B cell (primary cell): ENCODE measurements at regions not wholly inside any gene's neighbourhood (a gene's known extent, or its start where the extent isn't known, plus 50 kb on each side); places are given as distances from the start of the nearest gene placed in this dataset.

Experiments
- ATAC-seq: fragments of 200-7000 bp; cut with Tn5 transposase; one replicate; pipeline ENCODE4 v1.10.0; 2021; ENCODE audit warnings: low read depth, mild to moderate bottlenecking, moderate number of reproducible peaks, moderate library complexity
- CTCF ChIA-PET: fragments of 350-600 bp; sonication (Branson Sonifier 250); formaldehyde crosslinking; loops from one replicate; lab custom pipeline; 2021; ENCODE audit warnings: antibody characterized with exemption, inconsistent platforms; lab: Charles Lee
- POLR2A ChIA-PET: fragments of 350-600 bp; sonication (Branson Sonifier 250); formaldehyde crosslinking; loops from one replicate; lab custom pipeline; 2021; ENCODE audit warnings: antibody characterized with exemption; lab: Charles Lee
- DNase-seq: peaks from one replicate; pipeline ENCODE4 v3.0.0; 2013
- H2AFZ ChIP-seq: 2 replicates; pipeline ENCODE4 v1.6.1; 2012; ENCODE audit warnings: mild to moderate bottlenecking, low read depth, low read length; ENCODE audit not compliant: insufficient read depth, poor library complexity, severe bottlenecking
- H3K27ac ChIP-seq, 2 donors: 1 replicate in 1 of 2; 2 replicates in 1 of 2; pipeline ENCODE4 v1.5.1; 2012 to 2013; ENCODE audit warnings: low read length in 2 of 2, mild to moderate bottlenecking in 2 of 2, moderate library complexity in 1 of 2
- H3K27me3 ChIP-seq, 4 experiments: fragments of 200-600 bp in 1 of 4; sonication (generic) in 1 of 4; replicated peaks in 1 of 4; 1 replicate in 2 of 4; 2 replicates in 2 of 4; pipeline versions ENCODE4 v1.6.1 to v1.7.0; 2013 to 2016; ENCODE audit warnings: low read length in 3 of 4, mild to moderate bottlenecking in 2 of 4, mixed read lengths in 1 of 4, moderate library complexity in 1 of 4; ENCODE audit not compliant: insufficient read depth in 4 of 4, control insufficient read depth in 3 of 4; ENCODE audit errors: control extremely low read depth in 1 of 4
- H3K36me3 ChIP-seq, 2 experiments: replicated peaks in 1 of 2; 1 replicate in 1 of 2; 2 replicates in 1 of 2; pipeline versions ENCODE4 v1.6.1 to v1.7.1; 2013; ENCODE audit warnings: low read length in 1 of 2; ENCODE audit not compliant: insufficient read depth in 2 of 2, control insufficient read depth in 1 of 2; ENCODE audit errors: control extremely low read depth in 1 of 2, extremely low read depth in 1 of 2
- H3K4me1 ChIP-seq, 2 donors: fragments of 200-600 bp in 1 of 2; sonication (generic) in 1 of 2; 1 replicate in 1 of 2; 2 replicates in 1 of 2; pipeline versions ENCODE4 v1.5.1 to v1.6.1; 2013 to 2017; ENCODE audit warnings: low read length in 2 of 2; ENCODE audit not compliant: control insufficient read depth in 2 of 2, insufficient read depth in 2 of 2
- H3K4me2 ChIP-seq: replicated peaks from 2 replicates; pipeline ENCODE3; 2012; ENCODE audit warnings: mild to moderate bottlenecking, low read depth, low read length; ENCODE audit not compliant: poor library complexity, severe bottlenecking
- H3K4me3 ChIP-seq, 5 experiments: fragments of 200-600 bp in 1 of 5; sonication (generic) in 1 of 5; 1 replicate in 3 of 5; 2 replicates in 2 of 5; pipeline versions ENCODE4 v1.5.1 to v1.7.0; 2011 to 2016; ENCODE audit warnings: low read length in 4 of 5, mild to moderate bottlenecking in 4 of 5, low read depth in 2 of 5, control low read depth in 1 of 5, moderate library complexity in 1 of 5; ENCODE audit not compliant: insufficient read depth in 1 of 5; ENCODE audit errors: control extremely low read depth in 1 of 5, extremely low read depth in 1 of 5
- H3K79me2 ChIP-seq: fragments of 200-600 bp; sonication (generic); one replicate; pipeline ENCODE4 v1.6.0; 2016; ENCODE audit warnings: low read length; ENCODE audit not compliant: control insufficient read depth, insufficient read depth
- H3K9ac ChIP-seq: fragments of 200-600 bp; sonication (generic); 2 replicates; pipeline ENCODE4 v1.6.1; 2017; ENCODE audit warnings: mild to moderate bottlenecking, low read length, moderate library complexity
- H3K9me3 ChIP-seq, 3 donors: one replicate each; pipeline versions ENCODE4 v1.6.1 to v1.7.1; 2013; ENCODE audit warnings: low read length in 2 of 3; ENCODE audit not compliant: control insufficient read depth in 2 of 3, insufficient read depth in 1 of 3; ENCODE audit errors: control extremely low read depth in 1 of 3
- H4K20me1 ChIP-seq: 2 replicates; pipeline ENCODE4 v1.6.0; 2012; ENCODE audit warnings: mild to moderate bottlenecking, low read length; ENCODE audit not compliant: insufficient read depth, control insufficient read depth, poor library complexity, severe bottlenecking
- H3K27ac Mint-ChIP-seq: one replicate; pipeline ENCODE4 v1.8.0; 2021; ENCODE audit warnings: mixed read lengths
- H3K27me3 Mint-ChIP-seq: one replicate; pipeline ENCODE4 v1.8.0; 2021; ENCODE audit warnings: mixed read lengths
- H3K4me1 Mint-ChIP-seq: one replicate; pipeline ENCODE4 v1.8.0; 2021; ENCODE audit warnings: mixed read lengths
- H3K4me3 Mint-ChIP-seq: one replicate; pipeline ENCODE4 v1.8.0; 2021; ENCODE audit warnings: mixed read lengths
- H3K9me3 Mint-ChIP-seq: one replicate; pipeline ENCODE4 v1.8.0; 2022; ENCODE audit warnings: mixed read lengths; ENCODE audit not compliant: insufficient read depth
- CTCF ChIP-seq: fragments of 200-600 bp; IDR thresholded peaks from one replicate; pipeline ENCODE4 v1.8.0; 2022; ENCODE audit warnings: antibody characterized with exemption, mild to moderate bottlenecking
- EZH2 ChIP-seq: IDR thresholded peaks from 2 replicates; pipeline ENCODE4 v1.6.1; 2012; ENCODE audit warnings: borderline replicate concordance, low read depth, mild to moderate bottlenecking, moderate library complexity, low read length; ENCODE audit not compliant: insufficient read depth, poor library complexity, severe bottlenecking
- WGBS: methylation state at CpG from one replicate; pipeline ENCODE4 v1.1.5; 2013; ENCODE audit warnings: missing lambda C conversion rate; ENCODE audit not compliant: insufficient coverage; 5-methylcytosine and 5-hydroxymethylcytosine counted together
- intact Hi-C: fragments of 100-400 bp; cut with micrococcal nuclease; formaldehyde crosslinking; loops from one replicate; pipeline ENCODE4 v1.10.0; 2022

GRCh38 chr6:163857421-163857820, 442.9 kb downstream of the QKI start:
- Histone ChIP-seq H3K27me3 (peaks cover 0 to 5% (median 3%) of the 10 kb centered on the region in 4 experiments), H3K79me2 (no peaks in the 10 kb centered on the region), H3K4me1 (peaks cover 0 to 7% of the 10 kb centered on the region in 2 donors), H3K9ac (no peak overlapping the region), H3K4me2 (no peak overlapping the region), H3K4me3 (no peak overlapping the region), H3K27ac (no peak overlapping the region), H4K20me1 (no peaks in the 10 kb centered on the region), H2AFZ (no peak overlapping the region), H3K36me3 (no peaks in the 10 kb centered on the region), H3K9me3 (peaks cover 0 to 3% (median under 1%) of the 10 kb centered on the region in 3 donors)
- Mint-ChIP-seq H3K27ac (no peak overlapping the region), H3K9me3 (peaks cover 3% of the 10 kb centered on the region), H3K4me1 (peaks cover 11% of the 10 kb centered on the region), H3K4me3 (no peak overlapping the region), H3K27me3 (peaks cover 32% of the 10 kb centered on the region)
- ChIA-PET POLR2A (no interaction called here), CTCF (no interaction called here)
- no peak for ATAC-seq
- no peak for DNase-seq
- intact Hi-C loops = no loop called here
- WGBS = 80% methylated on average over 1 of the region's 2 CpGs
- TF ChIP-seq CTCF (no peak), EZH2 (no peak)

- CTCF ChIA-PET = no interaction called here
- Histone ChIP-seq H3K79me2 (no peaks in the 10 kb centered on the region), H3K9me3 (peaks cover 5 to 19% (median 9%) of the 10 kb centered on the region in 3 donors), H3K36me3 (no peaks in the 10 kb centered on the region), H3K4me2 (no peak overlapping the region), H4K20me1 (no peaks in the 10 kb centered on the region), H3K9ac (no peak overlapping the region), H2AFZ (no peak overlapping the region), H3K27me3 (peaks cover 0 to 3% (median 0%) of the 10 kb centered on the region in 4 experiments), H3K27ac (no peak overlapping the region), H3K4me3 (no peak overlapping the region), H3K4me1 (no peaks in the 10 kb centered on the region)
- POLR2A ChIA-PET = no interaction called here
- ATAC-seq (no peak), DNase-seq (no peak)
- Mint-ChIP-seq H3K27ac (no peak overlapping the region), H3K4me3 (no peak overlapping the region), H3K4me1 (no peaks in the 10 kb centered on the region), H3K9me3 (peaks cover 11% of the 10 kb centered on the region), H3K27me3 (peaks cover 5% of the 10 kb centered on the region)
- intact Hi-C loops = no loop called here
- TF ChIP-seq EZH2 = no peak
- TF ChIP-seq CTCF = no peak
Measured at GRCh38 chr6:163850874-163851273, 436.4 kb downstream of the QKI start.
